Sigmoid colon (tissue), 4 donors: ENCODE measurements at regions not wholly inside any gene's neighbourhood (a gene's known extent, or its start where the extent isn't known, plus 50 kb on each side); places are given as distances from the start of the nearest gene placed in this dataset.

Experiments used
- CTCF ChIP-seq, 4 experiments: fragments of 450-650 bp in 3 of 4; fragments of 200-600 bp in 1 of 4; IDR thresholded peaks; one replicate each; pipeline ENCODE4 v1.5.1; 2016 to 2019; ENCODE audit warnings: antibody characterized with exemption in 4 of 4, mild to moderate bottlenecking in 3 of 4, moderate library complexity in 2 of 4
- POLR2A ChIP-seq, 2 donors: fragments of 450-650 bp; IDR thresholded peaks; one replicate each; pipeline ENCODE4 v1.6.1; 2016; ENCODE audit warnings: antibody characterized with exemption in 2 of 2, mild to moderate bottlenecking in 2 of 2, moderate library complexity in 2 of 2
- POLR2AphosphoS5 ChIP-seq, 4 donors: sonication (generic); formaldehyde crosslinking; IDR thresholded peaks; one replicate each; pipeline ENCODE4 v1.6.1; 2017; ENCODE audit warnings: antibody characterized with exemption in 4 of 4

GRCh38 chr5:63101870-63102269, 523.3 kb downstream of the LRRC70 start:
- TF ChIP-seq CTCF (IDR thresholded peaks at IDR 0.05) (no peak), POLR2A (IDR thresholded peaks at IDR 0.05) (no peak), POLR2AphosphoS5 (IDR thresholded peaks at IDR 0.05) (no peak)
